Right atrium auricular region (tissue), 2 donors: ENCODE measurements at regions not wholly inside any gene's neighbourhood (a gene's known extent, or its start where the extent isn't known, plus 50 kb on each side); places are given as distances from the start of the nearest gene placed in this dataset.

ENCODE experiments used
- DNase-seq: peaks from one replicate; pipeline ENCODE4 v3.0.0-alpha.2; 2019; ENCODE audit warnings: low spot score
- H3K27ac ChIP-seq, 2 donors: fragments of 200-600 bp; sonication (generic); 1 replicate in 1 of 2; 2 replicates in 1 of 2; pipeline ENCODE4 v1.5.1; 2016 to 2019
- H3K27me3 ChIP-seq, 2 donors: fragments of 200-600 bp; sonication (generic); one replicate each; pipeline versions ENCODE4 v1.5.1 to v1.6.0; 2017 to 2019
- H3K36me3 ChIP-seq: fragments of 200-600 bp; sonication (generic); one replicate; pipeline ENCODE4 v1.5.1; 2016
- H3K4me1 ChIP-seq, 2 donors: fragments of 200-600 bp; sonication (generic); one replicate each; pipeline versions ENCODE4 v1.5.1 to v1.6.0; 2017 to 2019
- H3K4me3 ChIP-seq, 2 donors: fragments of 200-600 bp; sonication (generic); 1 replicate in 1 of 2; 2 replicates in 1 of 2; pipeline ENCODE4 v1.5.1; 2017 to 2019; ENCODE audit warnings: mild to moderate bottlenecking in 1 of 2, moderate library complexity in 1 of 2
- H3K9me3 ChIP-seq, 2 donors: fragments of 200-600 bp; sonication (generic); one replicate each; pipeline ENCODE4 v1.5.1; 2019
- TF ChIP-seq, protein P1 (sequence below), 2 donors: fragments of 200-600 bp; sonication (generic); IDR thresholded peaks; one replicate each; pipeline ENCODE4 v1.5.1; 2019; ENCODE audit warnings: antibody characterized with exemption in 2 of 2

DNA sequence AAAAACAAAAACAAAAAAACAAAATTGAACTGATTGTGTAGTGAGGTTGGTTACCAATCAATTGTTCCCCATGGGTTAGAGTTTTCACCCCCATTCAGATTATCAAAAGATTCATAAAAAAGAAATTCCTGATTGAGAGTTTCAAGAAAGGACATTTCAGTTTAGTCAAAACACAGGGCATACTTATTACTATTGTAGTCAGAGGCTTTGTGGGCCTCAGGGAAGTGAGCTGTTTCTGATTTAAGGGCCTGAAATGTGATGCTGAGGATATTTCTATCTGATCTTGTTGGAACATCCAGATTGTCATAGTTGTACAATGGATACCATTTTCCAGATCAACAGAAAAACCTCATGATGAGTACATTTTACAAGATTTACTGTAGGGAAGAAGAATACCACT, 368.1 kb upstream of the NETO1 start:
- TF ChIP-seq, protein P1, sequence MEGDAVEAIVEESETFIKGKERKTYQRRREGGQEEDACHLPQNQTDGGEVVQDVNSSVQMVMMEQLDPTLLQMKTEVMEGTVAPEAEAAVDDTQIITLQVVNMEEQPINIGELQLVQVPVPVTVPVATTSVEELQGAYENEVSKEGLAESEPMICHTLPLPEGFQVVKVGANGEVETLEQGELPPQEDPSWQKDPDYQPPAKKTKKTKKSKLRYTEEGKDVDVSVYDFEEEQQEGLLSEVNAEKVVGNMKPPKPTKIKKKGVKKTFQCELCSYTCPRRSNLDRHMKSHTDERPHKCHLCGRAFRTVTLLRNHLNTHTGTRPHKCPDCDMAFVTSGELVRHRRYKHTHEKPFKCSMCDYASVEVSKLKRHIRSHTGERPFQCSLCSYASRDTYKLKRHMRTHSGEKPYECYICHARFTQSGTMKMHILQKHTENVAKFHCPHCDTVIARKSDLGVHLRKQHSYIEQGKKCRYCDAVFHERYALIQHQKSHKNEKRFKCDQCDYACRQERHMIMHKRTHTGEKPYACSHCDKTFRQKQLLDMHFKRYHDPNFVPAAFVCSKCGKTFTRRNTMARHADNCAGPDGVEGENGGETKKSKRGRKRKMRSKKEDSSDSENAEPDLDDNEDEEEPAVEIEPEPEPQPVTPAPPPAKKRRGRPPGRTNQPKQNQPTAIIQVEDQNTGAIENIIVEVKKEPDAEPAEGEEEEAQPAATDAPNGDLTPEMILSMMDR (IDR thresholded peaks at IDR 0.05) = no peak
- H3K4me1 ChIP-seq = no peaks in the 10 kb centered on the region
- DNase-seq = no peak
- no peak overlapping the region for H3K27ac ChIP-seq
- no peaks in the 10 kb centered on the region for H3K36me3 ChIP-seq
- no peaks in the 10 kb centered on the region for H3K27me3 ChIP-seq
- H3K9me3 ChIP-seq = no peaks in the 10 kb centered on the region
- no peak overlapping the region for H3K4me3 ChIP-seq

DNA sequence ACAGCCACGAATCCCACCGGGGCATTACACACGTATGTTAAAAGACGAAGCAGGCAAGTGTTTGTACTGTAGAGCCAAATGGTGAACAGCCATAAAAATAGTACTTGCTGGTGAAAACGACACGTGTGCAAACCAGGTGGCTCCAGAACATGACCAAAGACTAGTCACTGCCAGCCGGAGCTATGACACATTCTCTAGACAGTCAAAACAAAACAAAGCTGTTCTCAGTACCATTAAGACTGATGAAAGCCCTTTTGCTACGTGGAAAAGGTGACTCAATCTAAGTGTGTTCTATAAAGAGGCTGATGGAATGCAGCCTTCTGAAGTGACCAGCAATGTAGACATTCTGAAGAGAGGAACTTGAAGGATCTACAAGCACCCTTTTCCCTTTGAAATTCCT, 367.7 kb upstream of the NETO1 start:
- H3K4me3 ChIP-seq = no peak overlapping the region
- DNase-seq = no peak
- TF ChIP-seq, protein P1 (IDR thresholded peaks at IDR 0.05) = no peak
- no peaks in the 10 kb centered on the region for H3K27me3 ChIP-seq
- no peaks in the 10 kb centered on the region for H3K4me1 ChIP-seq
- no peaks in the 10 kb centered on the region for H3K36me3 ChIP-seq
- no peaks in the 10 kb centered on the region for H3K9me3 ChIP-seq
- H3K27ac ChIP-seq = no peak overlapping the region

DNA sequence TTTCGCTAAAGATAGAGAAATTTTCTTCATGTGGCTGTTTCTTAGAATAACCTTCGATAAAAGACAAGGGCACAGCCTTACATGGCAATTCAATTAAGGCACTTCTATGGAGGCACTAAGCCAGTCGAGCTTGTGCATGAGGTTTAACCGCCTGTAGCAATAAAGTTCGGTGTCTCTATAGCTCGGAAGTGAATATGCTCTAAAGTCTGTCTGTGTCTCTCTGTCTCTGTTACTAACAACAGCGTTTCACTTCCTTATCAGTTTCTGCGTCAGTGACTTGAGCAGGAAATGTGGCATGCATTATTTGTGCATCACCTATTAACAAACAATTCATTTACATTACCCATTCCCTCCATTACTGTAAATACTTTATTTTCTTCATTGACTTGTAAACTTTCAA, 365.1 kb upstream of the NETO1 start:
- TF ChIP-seq, protein P1 (IDR thresholded peaks at IDR 0.05) = no peak
- Histone ChIP-seq H3K4me3 (no peak overlapping the region), H3K9me3 (no peaks in the 10 kb centered on the region), H3K4me1 (no peaks in the 10 kb centered on the region), H3K36me3 (no peaks in the 10 kb centered on the region), H3K27me3 (no peaks in the 10 kb centered on the region), H3K27ac (no peak overlapping the region)
- no peak for DNase-seq

DNA sequence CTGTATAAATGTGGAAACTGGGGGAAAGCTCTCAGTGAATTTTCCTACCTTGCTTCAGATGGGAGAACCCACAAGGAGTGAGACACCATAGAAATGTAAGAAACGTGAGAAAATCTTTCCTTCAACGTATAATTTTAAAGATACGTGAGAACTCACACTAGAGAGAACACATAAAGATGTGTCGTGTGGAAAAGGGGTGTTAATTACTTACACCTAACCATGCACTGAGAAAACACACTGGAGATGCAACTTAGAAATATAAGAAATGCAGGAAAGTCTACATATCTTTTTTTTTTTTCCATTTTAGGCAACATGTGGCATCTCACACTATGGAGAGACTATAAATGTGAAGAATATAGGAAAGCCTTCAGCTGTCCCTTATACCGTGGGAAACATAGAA, 352.9 kb upstream of the NETO1 start:
- no peaks in the 10 kb centered on the region for H3K4me1 ChIP-seq
- TF ChIP-seq, protein P1 (IDR thresholded peaks at IDR 0.05) = no peak
- no peak for DNase-seq
- no peak overlapping the region for H3K4me3 ChIP-seq
- H3K27me3 ChIP-seq = no peaks in the 10 kb centered on the region
- no peaks in the 10 kb centered on the region for H3K36me3 ChIP-seq
- H3K27ac ChIP-seq = no peak overlapping the region
- peaks cover 0 to 27% of the 10 kb centered on the region in 2 donors for H3K9me3 ChIP-seq

DNA sequence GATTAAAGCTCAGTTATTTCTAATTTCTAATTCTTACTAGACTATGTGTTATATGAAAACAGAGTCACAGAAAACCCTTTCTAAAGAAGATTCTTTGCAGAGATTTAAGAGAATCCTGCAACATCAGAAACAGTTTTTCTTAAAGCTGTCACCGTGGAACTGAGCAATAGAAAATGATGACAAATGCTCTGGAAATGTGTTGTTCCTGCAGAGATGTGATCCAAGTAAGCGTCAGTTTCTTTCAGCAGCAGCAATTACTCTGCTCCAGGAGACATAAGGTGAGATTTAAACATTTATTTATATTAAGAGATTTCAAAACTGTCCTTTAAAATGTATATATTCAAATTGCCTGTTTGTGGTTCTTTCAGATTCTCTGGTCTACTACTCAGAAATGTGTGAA, 350.5 kb upstream of the NETO1 start:
- no peak overlapping the region for H3K4me3 ChIP-seq
- H3K36me3 ChIP-seq = no peaks in the 10 kb centered on the region
- H3K4me1 ChIP-seq = no peaks in the 10 kb centered on the region
- H3K27me3 ChIP-seq = no peaks in the 10 kb centered on the region
- no peak overlapping the region for H3K27ac ChIP-seq
- H3K9me3 ChIP-seq = peaks cover 0 to 27% of the 10 kb centered on the region in 2 donors
- TF ChIP-seq, protein P1 (IDR thresholded peaks at IDR 0.05) = no peak
- no peak for DNase-seq

DNA sequence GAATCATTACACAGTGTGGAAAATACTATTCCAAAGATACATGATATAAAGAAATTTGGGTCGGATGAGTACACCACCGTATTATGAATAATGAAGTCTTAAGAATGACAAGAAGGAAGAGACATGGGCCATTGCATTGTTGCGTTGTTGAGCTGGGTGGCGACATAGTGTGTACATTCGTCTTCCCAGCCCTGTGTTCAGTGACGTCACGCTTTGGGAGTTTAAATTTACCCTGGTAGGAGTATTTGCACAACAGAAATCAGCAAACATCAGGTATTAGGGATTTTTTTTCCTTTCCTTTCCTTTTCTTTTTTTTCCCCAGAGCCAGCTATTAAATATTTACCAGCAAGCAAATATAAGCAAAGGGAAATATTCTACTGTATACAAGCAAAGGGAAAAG, 347.2 kb upstream of the NETO1 start:
- Histone ChIP-seq H3K36me3 (no peaks in the 10 kb centered on the region), H3K4me1 (no peaks in the 10 kb centered on the region), H3K27me3 (no peaks in the 10 kb centered on the region), H3K27ac (no peak overlapping the region), H3K4me3 (no peak overlapping the region), H3K9me3 (peaks cover 0 to 11% of the 10 kb centered on the region in 2 donors)
- TF ChIP-seq, protein P1 (IDR thresholded peaks at IDR 0.05) = no peak
- DNase-seq = no peak
